ENCODE measurements at regions not wholly inside any gene's neighbourhood (a gene's known extent, or its start where the extent isn't known, plus 50 kb on each side); places are given as distances from the start of the nearest gene placed in this dataset.
"Not testable (repeated sequence)": the region's sequence is repeated elsewhere in the genome, so short reads cannot be mapped to it uniquely, and the experiment has no call there.

- TF ChIP-seq CTCF (conservative IDR thresholded peaks at IDR 0.05): no peak
- no peak for TF ChIP-seq ZFX (IDR thresholded peaks at IDR 0.05)
- no peak overlapping the region for H3K27ac ChIP-seq
These were observed 310.8 kb upstream of the MAP2 start for GRCh38 chr2:209113026-209113425.

GRCh38 chr2:209114588-209115240 is 309.1 kb upstream of the MAP2 start:
- TF ChIP-seq ZFX (IDR thresholded peaks at IDR 0.05) (no peak), CTCF (conservative IDR thresholded peaks at IDR 0.05) (no peak)
- H3K27ac ChIP-seq: no peak overlapping the region

- no peak for TF ChIP-seq CTCF (conservative IDR thresholded peaks at IDR 0.05)
- TF ChIP-seq ZFX (IDR thresholded peaks at IDR 0.05): no peak
- no peak overlapping the region for H3K27ac ChIP-seq
These were observed 302.2 kb upstream of the MAP2 start for GRCh38 chr2:209121691-209122090.

GRCh38 chr2:209125291-209125690 is 298.6 kb upstream of the MAP2 start:
- TF ChIP-seq ZFX (IDR thresholded peaks at IDR 0.05) (no peak), CTCF (conservative IDR thresholded peaks at IDR 0.05) (no peak)
- H3K27ac ChIP-seq: no peak overlapping the region

- H3K27ac ChIP-seq: no peak overlapping the region
- TF ChIP-seq CTCF (conservative IDR thresholded peaks at IDR 0.05) (no peak), ZFX (IDR thresholded peaks at IDR 0.05) (no peak)
These were observed 285.8 kb upstream of the MAP2 start for GRCh38 chr2:209138079-209138478.

- no peak for TF ChIP-seq CTCF (conservative IDR thresholded peaks at IDR 0.05)
- no peak for TF ChIP-seq ZFX (IDR thresholded peaks at IDR 0.05)
- no peak overlapping the region for H3K27ac ChIP-seq
These were observed 282.7 kb upstream of the MAP2 start for GRCh38 chr2:209141142-209141541.

- H3K27ac ChIP-seq: no peak overlapping the region
- no peak for TF ChIP-seq CTCF (conservative IDR thresholded peaks at IDR 0.05)
- no peak for TF ChIP-seq ZFX (IDR thresholded peaks at IDR 0.05)
These were observed 282.0 kb upstream of the MAP2 start for GRCh38 chr2:209141818-209142217.

GRCh38 chr2:209145220-209145691 is 278.6 kb upstream of the MAP2 start:
- H3K27ac ChIP-seq: not testable (repeated sequence)
